GM18867 (cell line): ENCODE measurements at regions not wholly inside any gene's neighbourhood (a gene's known extent, or its start where the extent isn't known, plus 50 kb on each side); places are given as distances from the start of the nearest gene placed in this dataset.
"Not testable (repeated sequence)": the region's sequence is repeated elsewhere in the genome, so short reads cannot be mapped to it uniquely, and the experiment has no call there.

ENCODE experiments used
- ATAC-seq: cut with Tn5 transposase; IDR thresholded peaks from one replicate; pipeline ENCODE4 v1.9.1; 2021; ENCODE audit warnings: mild to moderate bottlenecking, moderate library complexity; ENCODE audit not compliant: unreplicated experiment

DNA sequence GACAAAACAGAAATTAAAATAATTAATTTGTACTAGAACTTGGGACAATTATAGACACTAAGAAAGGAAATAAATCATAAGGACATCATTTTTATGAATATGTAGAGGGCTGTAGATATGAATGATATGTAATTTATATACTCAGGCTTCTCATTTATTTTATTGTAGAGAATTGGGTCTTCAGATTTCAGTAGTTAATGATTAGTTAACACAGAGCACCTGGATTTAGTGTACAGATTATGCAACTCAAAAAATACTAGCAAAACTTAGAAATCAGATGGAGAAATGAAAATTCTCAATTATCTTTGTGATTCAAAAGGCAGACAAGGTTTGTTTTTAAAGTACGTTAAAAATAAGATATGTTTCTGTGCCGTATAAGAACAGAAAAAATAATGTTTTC is 1311.7 kb upstream of the SLC39A10 start:
- no peak for ATAC-seq

DNA sequence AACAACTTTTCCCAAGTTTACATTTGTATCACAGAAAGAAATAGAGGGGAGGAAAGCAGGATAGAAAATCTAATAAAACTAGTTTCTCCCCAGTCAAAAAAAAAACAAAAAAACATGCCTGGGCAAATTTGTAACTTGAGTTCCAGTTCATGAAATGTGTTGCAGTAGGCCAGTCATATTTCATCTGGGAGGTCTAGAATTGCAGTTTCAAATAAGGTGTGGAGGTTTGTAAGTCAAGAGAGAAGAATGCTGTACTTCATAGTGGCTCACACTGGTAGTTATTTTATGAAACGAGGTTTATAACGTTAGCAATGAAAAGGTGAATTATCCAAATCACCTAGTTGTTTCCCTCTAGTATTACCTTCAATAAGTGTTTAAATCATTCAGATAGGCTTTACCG is 1313.9 kb upstream of the SLC39A10 start:
- ATAC-seq, result no peak

DNA sequence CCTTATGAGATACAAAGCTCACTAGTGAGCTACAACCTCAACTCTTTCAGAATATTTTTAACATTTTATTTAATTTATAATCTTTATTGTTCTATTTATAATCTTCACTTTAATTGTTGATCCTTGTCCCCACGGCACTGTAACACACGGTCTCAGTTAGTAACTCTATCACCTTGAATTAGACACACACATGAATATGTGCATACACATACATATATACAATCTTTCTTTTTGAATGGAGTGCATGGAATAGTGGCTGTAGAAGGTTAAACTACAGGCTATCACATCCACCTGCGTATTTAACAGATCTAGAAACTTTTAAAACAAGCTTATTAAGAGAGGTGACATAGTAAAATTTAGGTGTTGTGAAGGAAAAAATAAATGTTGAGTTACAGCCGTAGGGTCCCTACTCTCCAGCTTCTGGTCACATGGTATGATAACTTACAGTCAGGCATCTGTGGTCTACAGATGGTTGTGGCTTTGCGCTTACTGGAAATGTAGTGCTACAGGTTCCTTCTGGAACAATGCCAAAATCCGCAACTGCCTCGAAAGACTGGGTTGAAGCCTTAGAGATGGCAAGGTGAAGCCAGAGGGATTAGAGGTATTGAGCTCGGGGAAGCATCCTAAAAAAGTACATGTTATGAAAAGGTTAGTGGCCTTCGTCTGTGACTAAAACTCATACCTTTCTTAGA is 1324.1 kb upstream of the SLC39A10 start:
- no peak for ATAC-seq

DNA sequence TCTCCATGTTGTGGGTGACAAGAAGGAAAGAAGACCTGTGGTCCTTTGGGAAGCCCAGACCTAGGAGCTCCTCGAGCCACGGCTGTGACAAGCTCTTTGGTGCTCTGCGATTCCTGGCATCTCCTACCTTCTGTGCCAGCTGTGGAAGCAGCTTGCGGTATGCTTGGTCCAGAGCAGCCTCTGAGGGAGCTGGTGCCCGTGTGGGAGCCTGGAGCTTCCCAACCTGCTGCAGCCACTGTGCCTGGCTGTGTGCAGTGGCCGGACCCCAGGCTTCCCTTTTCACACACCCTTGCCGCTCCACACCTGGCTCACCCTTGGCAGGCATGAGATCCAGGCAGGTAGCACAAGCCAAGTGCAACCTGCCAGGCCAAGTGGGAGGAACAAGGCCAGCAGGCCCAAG is 1328.6 kb upstream of the SLC39A10 start:
- no peak for ATAC-seq

DNA sequence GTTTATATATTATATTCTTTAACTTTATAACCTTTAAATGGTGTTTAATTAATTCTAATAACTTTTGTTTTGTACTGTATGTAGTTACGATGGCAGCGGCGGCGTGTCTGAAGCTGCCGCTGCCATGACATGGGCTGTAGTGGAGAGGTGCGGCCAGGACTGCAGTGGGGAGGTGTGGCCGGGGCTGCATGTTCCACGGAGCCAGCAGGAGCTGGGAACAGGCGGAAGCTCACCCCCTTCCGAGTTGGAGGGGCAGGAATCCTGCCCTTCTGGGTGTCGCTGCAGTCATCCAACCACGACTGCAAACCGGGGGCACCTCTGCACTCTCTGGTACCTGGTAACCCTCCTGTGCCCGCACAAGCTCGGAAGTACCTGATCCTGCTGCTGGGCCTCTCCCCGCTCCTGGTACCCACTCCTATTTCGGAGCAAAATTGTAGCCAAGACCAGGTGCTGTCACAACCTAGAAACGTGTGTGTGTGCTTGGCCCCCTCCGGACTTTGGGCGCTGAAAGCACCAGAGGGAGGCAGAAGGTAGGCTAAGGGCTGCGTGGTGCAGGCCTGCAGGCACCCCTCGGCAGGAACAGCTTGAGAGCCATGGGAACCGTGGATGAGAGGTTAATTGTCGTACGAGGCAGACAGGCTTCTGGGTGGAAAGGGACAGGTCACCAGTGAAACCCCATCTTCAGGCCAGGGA is 1329.7 kb upstream of the SLC39A10 start:
- ATAC-seq, result no peak

DNA sequence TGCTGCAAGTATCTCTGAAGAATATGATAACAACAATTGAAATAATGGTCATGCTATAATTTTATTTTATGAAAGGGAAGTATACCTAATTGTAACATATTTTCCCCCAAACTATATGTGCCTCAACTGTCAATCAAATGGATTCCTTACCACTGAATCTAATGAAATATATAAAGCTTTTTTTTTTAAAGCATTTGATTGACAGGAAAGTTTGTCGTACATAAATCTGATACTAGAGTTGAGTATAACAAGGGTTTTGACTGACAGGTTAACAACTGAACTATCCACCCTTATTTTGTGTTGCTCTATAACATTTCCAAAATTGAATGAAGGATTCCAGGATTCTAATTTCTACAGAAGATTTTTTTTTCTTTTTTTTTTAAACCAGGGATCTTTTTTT is 1333.3 kb upstream of the SLC39A10 start:
- no peak for ATAC-seq

DNA sequence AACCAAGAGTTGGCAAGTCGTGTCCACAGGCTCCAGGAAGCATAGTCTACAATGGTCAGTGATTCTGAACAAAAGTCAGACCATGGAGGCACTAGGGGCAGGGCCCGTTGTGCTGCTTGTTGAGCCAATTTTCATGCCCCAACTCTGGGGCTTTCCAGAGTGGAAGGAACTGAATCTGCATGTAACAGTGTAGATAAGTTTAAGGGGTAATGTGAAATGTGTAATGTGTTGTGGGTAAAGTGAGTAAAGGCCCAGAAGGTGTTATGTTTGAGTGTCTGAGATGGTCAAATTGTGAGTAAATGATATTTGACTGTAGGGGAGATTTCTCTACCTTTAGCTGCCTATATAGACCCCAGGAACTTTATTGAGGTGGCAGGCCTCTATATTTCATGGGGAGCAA is 1336.5 kb upstream of the SLC39A10 start:
- ATAC-seq, result no peak

DNA sequence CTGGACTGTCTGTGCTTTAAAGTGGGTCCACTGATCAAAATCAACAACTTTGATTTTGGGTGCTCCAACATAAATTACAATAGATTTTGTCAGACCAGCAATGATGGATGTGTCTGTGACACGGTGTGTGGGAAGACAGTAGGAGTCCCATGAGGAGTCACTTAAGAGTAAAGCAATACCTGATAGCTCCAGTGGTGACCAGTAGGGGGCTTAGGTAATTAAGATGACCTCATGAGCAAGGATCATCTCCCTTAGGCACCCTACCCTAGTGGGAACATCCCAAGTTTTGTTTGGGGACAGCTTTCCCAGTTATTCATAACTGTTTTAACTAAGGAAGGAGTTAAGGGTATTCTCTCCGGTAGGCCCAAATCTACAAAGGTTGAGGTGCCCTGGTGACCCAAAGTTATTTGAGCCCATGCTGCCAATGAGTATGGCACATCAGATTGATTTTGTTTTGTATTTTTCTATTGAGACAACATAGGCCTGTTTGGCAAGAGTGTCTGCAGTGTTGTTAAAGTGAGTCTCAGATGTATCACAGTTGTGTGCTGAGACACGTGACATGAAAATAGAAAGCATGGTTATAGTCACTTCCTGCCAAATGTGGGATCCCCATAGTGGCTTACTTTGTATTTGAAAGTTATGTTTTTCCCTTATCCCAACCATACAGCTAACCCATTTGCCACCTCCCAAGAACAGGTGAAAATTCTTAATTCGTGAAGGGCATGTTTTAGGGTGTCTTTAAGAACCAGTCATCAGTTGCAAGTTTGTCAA is 1337.6 kb upstream of the SLC39A10 start:
- peak; percentile 60 for ATAC-seq

DNA sequence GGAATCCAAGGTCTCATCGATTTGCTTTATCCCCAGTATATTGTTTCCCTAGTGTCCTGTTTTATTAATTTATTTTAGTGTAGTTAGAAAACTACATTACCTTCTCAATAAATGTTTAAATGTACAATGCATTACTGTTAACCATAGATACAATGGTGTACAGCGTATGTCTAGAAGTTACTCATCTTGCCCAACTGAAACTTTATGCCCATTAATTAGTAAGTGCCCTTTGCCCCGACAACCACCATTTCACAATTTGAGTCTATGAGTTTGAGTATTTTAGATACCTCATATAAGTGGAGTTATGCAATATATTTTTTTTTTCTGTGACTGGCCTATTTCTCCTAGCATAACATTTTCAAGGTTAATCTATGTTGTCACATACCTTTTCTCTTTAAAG is 1343.0 kb upstream of the SLC39A10 start:
- no peak for ATAC-seq

DNA sequence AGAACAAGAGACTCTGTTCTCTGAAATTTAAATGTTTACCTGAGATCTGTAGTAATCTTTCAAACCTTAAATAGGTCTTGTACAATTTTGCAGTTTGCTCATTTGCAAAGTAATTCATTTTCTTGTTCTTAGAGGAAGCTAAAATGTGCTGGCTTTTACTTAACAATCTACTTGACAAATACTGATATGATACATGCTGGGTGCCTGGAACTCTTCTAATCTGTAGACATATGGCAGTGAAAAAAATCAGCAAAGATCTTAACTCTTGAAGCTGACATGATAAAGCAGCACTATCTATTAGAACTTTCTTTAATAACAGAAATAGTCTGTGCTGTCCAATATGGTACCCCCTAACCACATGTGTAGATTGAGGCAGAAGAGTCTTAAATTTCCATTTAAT is 1352.8 kb upstream of the SLC39A10 start:
- ATAC-seq, result no peak

DNA sequence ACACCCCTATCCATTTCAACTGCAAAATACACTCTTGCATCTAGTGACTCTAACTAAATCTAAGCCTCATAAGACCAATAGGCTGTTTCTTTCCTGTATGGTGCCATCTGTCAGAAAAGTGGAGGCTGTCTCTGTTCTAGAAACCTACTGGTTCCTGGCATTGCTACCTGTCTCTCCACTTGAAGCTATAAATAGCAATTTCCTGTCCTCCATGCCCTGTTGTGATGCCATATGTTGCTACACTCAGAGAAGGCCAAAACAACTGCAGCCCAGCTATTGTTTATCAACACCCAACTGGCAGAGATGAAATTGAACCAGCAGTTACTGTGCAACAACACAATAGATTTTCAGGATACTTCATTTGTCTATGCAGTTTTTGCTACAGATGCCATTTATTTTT is 1355.1 kb upstream of the SLC39A10 start:
- no peak for ATAC-seq

DNA sequence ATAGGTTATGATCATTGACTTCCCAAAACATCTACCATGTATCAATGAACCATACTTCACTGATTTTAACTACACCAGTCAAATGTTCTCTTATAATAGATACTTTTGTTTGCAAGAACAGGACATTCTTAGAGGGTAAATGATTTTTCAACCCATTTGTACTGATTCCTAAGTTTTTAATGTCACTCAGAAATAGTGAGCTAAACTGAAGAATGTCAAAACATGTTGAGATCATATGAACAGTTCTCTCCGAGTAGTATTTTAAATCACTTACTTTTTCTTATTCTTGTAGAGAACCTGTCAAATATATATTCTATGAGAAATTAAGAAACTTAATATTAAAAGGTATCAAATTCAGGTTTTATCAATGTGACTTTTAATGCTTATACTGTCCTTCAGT is 1362.9 kb upstream of the SLC39A10 start:
- ATAC-seq, result no peak

DNA sequence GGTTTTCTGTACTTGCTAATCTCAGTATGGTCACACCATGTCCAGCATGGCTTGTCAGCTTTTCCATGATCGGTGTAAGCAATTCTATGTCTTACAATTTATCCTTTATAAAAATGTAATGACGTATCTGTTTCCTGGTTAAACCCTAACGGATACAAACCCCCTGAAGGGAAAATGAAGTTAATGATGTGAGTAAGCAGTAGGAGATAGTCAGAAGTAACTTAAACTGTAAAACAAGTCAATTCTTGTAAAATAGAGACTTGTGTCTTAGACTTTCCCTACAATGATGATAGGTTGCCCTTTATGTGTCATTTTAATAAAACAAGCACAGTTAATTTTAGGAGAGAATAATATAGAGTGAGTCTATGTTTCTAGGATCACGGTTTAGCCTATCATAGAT is 1365.9 kb upstream of the SLC39A10 start:
- no peak for ATAC-seq

DNA sequence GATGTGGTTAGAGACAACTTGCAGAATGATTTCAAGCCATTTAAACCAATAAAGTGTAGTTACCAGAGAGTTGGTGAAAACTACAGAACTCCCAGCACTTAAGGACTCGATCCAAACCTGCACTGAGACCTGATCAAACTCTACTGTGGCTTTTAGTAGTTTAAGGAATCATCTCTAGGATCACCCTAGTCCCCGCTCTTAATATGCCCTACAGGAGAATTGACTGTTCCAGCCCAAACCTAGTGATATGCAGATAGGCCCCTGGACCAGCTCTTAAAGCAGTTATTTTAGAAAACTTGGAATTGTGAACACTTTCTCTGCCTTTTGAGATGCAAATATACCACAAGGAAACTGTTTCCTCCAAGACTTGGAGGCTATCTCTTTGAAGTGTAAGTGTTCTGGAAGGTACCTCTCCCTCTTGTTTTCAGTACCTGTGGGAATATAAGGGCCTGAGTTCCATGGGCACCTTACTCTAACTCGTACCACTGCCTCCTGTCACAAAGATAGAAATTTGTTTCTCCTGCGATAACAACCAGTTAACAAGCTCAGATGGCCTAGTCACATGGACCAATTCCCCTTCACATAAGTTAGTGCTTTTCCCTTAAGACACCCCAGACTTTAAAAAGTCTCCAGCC is 1367.2 kb upstream of the SLC39A10 start:
- no peak for ATAC-seq

DNA sequence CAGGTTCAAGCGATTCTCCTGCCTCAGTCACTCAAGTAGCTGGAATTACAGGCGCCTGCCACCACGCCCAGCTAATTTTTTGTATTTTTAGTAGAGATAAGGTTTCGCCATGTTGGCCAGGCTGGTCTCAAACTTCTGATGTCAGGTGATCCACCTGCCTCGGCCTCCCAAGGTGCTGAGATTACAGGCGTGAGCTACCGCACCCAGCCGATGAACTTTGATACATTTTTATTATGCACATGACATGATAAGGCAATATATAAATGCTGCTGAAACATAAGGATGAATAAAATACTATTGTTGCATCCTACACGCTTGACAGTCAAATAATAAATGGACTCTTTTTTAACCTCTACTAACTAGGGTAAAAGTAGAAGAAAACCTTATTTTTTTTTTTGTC is 1380.4 kb upstream of the SLC39A10 start:
- not testable (repeated sequence) for ATAC-seq

DNA sequence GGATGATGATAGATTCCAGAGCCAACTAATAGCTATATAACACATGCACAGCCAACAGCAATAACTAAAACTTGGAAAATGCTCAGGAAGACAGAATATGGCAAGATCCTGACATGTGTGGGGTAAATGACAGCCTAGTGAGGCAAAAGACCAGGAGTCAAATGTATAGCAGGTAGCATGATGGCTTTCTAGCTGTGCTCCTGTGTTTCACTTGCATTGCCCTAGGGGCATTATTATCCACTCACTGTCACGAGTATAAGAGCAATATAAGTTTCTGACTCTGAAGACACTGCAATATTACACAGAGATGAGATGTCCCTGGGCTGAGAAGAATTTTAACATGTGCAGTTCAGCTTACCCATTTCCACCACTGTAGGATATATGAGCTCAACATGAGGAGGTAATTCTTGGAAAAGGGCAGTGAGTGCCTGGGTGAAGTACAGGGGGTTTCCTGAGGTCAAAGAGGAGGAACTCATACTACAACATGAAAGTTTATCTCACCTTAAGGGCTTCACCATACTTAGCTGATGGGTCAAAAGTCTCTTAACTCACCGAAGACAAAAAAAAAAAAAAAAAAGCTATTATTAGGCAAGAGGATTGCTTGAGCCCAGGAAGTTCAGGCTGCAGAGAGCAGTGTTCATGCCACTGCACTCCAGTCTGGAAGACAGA is 1385.6 kb upstream of the SLC39A10 start:
- no peak for ATAC-seq

DNA sequence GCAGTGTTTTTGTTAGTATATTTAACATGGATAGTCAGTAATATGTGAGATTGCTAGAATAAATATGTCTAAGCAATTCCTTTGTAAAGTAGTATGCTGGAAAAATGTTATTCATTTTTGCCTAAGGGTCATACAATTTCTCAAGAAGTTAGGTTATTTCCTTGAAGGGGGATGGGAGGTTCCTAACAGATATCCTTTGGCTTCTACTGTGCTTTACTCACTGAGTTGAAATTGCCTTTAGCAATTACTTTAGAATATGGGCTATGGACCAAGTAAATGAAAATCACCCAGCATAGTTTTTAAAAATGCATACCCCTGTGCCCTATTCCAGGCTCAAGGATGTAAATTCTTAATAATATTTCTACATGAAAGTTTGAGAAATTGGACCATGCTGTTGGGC is 1386.4 kb upstream of the SLC39A10 start:
- ATAC-seq, result no peak

DNA sequence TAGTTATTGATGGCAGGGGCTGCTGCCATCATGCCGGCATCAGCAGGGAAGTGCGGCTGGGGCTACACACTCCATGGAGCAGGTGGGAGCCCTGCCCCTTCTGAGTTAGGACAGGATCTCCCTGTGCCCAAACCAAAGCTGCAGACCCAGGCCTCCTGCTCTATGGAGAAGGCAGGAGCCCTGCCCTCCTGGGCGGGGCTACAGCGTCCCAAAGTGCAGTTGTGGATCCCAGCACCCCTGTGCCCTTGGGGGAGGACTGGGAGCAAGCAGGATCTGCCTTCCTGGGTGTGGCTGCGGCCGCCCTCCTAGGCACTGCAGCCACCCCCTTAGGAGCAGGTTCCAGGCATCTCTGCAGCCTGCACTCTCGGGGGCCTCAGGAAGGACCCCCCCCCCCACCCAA is 1392.4 kb upstream of the SLC39A10 start:
- ATAC-seq, result no peak

DNA sequence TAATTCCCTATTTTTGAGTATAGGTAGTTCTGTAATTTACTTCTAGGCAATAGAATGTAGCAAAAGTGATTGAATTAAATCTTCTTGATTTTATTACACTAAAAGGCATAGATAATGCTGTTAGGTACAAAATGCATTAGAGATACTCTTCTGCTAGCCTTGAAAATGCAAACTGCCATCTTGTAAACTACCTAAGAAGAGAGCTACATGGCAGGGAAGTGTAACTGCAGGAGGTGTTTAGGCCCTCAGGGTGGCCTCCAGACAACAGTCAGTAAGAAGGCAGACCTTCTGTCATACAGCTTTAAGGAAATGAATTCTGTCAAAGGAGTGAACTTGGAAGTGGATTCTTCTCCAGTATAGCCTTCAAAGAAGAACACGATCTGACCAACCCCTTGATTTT is 1396.8 kb upstream of the SLC39A10 start:
- ATAC-seq, result no peak

DNA sequence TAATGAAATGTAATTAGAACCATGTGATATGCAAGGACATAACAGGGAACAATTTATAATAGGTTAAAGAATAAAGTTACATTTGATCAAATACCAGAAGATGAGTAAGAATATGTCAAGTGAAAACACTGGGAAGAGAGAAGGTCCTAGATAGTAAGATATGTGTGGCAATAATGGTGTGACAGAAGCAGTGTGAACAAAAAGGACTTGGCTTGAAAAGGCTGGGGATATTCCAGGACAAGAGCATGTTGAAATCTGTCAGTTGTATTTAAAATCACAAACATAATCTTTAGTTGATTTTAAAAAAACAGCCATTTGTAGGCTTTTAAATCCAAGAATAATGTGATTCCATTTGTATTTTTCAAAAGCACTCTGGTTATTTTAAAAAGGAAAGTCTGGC is 1399.9 kb upstream of the SLC39A10 start:
- ATAC-seq, result no peak
